Body of pancreas (tissue), 4 donors: ENCODE measurements at regions not wholly inside any gene's neighbourhood (a gene's known extent, or its start where the extent isn't known, plus 50 kb on each side); places are given as distances from the start of the nearest gene placed in this dataset.

Source experiments
- ATAC-seq: fragments of 150-250 bp; one replicate; pipeline ENCODE4 v1.9.1; 2016
- DNase-seq, 4 donors: peaks; one replicate each; pipeline ENCODE4 v3.0.0-alpha.2; 2019
- H3K27ac ChIP-seq, 4 donors: fragments of 200-600 bp; sonication (generic); 1 replicate in 3 of 4; 2 replicates in 1 of 4; pipeline versions ENCODE4 v1.5.1 to v1.6.1; 2016 to 2019; ENCODE audit warnings: mild to moderate bottlenecking in 1 of 4, mixed read lengths in 1 of 4, moderate library complexity in 1 of 4
- H3K27me3 ChIP-seq, 2 donors: fragments of 200-600 bp; sonication (generic); one replicate each; pipeline ENCODE4 v1.6.0; 2016; ENCODE audit warnings: mild to moderate bottlenecking in 1 of 2
- H3K36me3 ChIP-seq, 2 donors: fragments of 200-600 bp; sonication (generic); replicated peaks in 1 of 2; 2 replicates each; pipeline ENCODE4 v1.5.1; 2016; ENCODE audit warnings: low read depth in 2 of 2; ENCODE audit not compliant: insufficient read depth in 1 of 2
- H3K4me1 ChIP-seq: fragments of 200-600 bp; sonication (generic); one replicate; pipeline ENCODE4 v1.6.0; 2016
- H3K4me3 ChIP-seq, 2 donors: fragments of 200-600 bp; sonication (generic); 1 replicate in 1 of 2; 2 replicates in 1 of 2; pipeline ENCODE4 v1.5.1; 2016 to 2019
- H3K9me3 ChIP-seq, 3 donors: fragments of 200-600 bp; sonication (generic); 1 replicate in 2 of 3; 2 replicates in 1 of 3; pipeline ENCODE4 v1.5.1; 2016
- CTCF ChIP-seq, 7 experiments: fragments of 450-650 bp in 4 of 7; fragments of 200-600 bp in 3 of 7; sonication (generic) in 3 of 7; IDR thresholded peaks; one replicate each; pipeline ENCODE4 v1.5.1; 2016 to 2019; ENCODE audit warnings: antibody characterized with exemption in 7 of 7
- POLR2A ChIP-seq, 3 donors: fragments of 450-650 bp; IDR thresholded peaks; one replicate each; pipeline ENCODE4 v1.6.1; 2016; ENCODE audit warnings: antibody characterized with exemption in 3 of 3, mild to moderate bottlenecking in 2 of 3
- WGBS, 2 donors: methylation state at CpG; one replicate each; pipeline ENCODE4 v1.1.5; 2017; 5-methylcytosine and 5-hydroxymethylcytosine counted together
- intact Hi-C: fragments of 100-400 bp; cut with DNase I; formaldehyde crosslinking; loops from one replicate; pipeline ENCODE4 v1.15.1; 2023

- TF ChIP-seq POLR2A (IDR thresholded peaks at IDR 0.05) (no peak), CTCF (IDR thresholded peaks at IDR 0.05) (no peak)
- intact Hi-C loops: no loop called here
- Histone ChIP-seq H3K27ac (no peak overlapping the region), H3K27me3 (no peaks in the 10 kb centered on the region), H3K4me3 (no peak overlapping the region), H3K36me3 (no peaks in the 10 kb centered on the region), H3K4me1 (no peaks in the 10 kb centered on the region), H3K9me3 (no peaks in the 10 kb centered on the region)
- DNase-seq (no peak), ATAC-seq (no peak)
- WGBS, 2 donors: 69 to 76% methylated on average over 3 of the region's 3 CpGs
Measured at GRCh38 chr12:24539646-24540045, 409.3 kb downstream of the BCAT1 start.

- H3K27me3 ChIP-seq: no peaks in the 10 kb centered on the region
- H3K9me3 ChIP-seq: no peaks in the 10 kb centered on the region
- H3K4me1 ChIP-seq: no peaks in the 10 kb centered on the region
- TF ChIP-seq CTCF (IDR thresholded peaks at IDR 0.05) (no peak), POLR2A (IDR thresholded peaks at IDR 0.05) (no peak)
- no peaks in the 10 kb centered on the region for H3K36me3 ChIP-seq
- no peak overlapping the region for H3K4me3 ChIP-seq
- DNase-seq (no peak), ATAC-seq (no peak)
- no peak overlapping the region for H3K27ac ChIP-seq
- intact Hi-C loops: no loop called here
- WGBS, 2 donors: 49 to 50% methylated on average over 3 of the region's 3 CpGs
Measured at GRCh38 chr12:24537083-24537860, 411.6 kb downstream of the BCAT1 start.

- DNase-seq: no peak
- Histone ChIP-seq H3K27me3 (no peaks in the 10 kb centered on the region), H3K9me3 (no peaks in the 10 kb centered on the region), H3K4me3 (no peak overlapping the region), H3K27ac (no peak overlapping the region), H3K4me1 (no peaks in the 10 kb centered on the region), H3K36me3 (no peaks in the 10 kb centered on the region)
- ATAC-seq: no peak
- WGBS, 2 donors: 40 to 50% methylated on average over 5 to 6 of the region's 6 CpGs
- TF ChIP-seq CTCF (IDR thresholded peaks at IDR 0.05) (no peak), POLR2A (IDR thresholded peaks at IDR 0.05) (no peak)
- intact Hi-C loops: no loop called here
Measured at GRCh38 chr12:24535334-24536069, 413.4 kb downstream of the BCAT1 start.

- 46 to 63% methylated on average over 4 of the region's 4 CpGs for WGBS, 2 donors
- ATAC-seq (no peak), DNase-seq (no peak)
- no peak for TF ChIP-seq POLR2A (IDR thresholded peaks at IDR 0.05)
- no peak for TF ChIP-seq CTCF (IDR thresholded peaks at IDR 0.05)
- no peak overlapping the region for H3K4me3 ChIP-seq
- H3K27ac ChIP-seq: no peak overlapping the region
- intact Hi-C loops: no loop called here
- no peaks in the 10 kb centered on the region for H3K27me3 ChIP-seq
- no peaks in the 10 kb centered on the region for H3K9me3 ChIP-seq
- H3K36me3 ChIP-seq: no peaks in the 10 kb centered on the region
- no peaks in the 10 kb centered on the region for H3K4me1 ChIP-seq
Measured at GRCh38 chr12:24534622-24535021, 414.3 kb downstream of the BCAT1 start.
